SK-N-SH treated with all-trans-retinoic acid at 6 μM for 48 hours (cell line): ENCODE measurements at regions not wholly inside any gene's neighbourhood (a gene's known extent, or its start where the extent isn't known, plus 50 kb on each side); places are given as distances from the start of the nearest gene placed in this dataset.

ENCODE experiments used
- TSHZ2 ChIP-seq: fragments of 250-450 bp; sonication (Bioruptor Pico); IDR thresholded peaks from 2 replicates; pipeline ENCODE4 v1.5.0; 2020; ENCODE audit warnings: mild to moderate bottlenecking, moderate library complexity
- ZNF70 ChIP-seq: fragments of 450-650 bp; formaldehyde crosslinking; IDR thresholded peaks from 2 replicates; pipeline ENCODE4 v1.5.0; 2020; ENCODE audit warnings: mild to moderate bottlenecking, moderate library complexity

- TF ChIP-seq ZNF70 (CRISPR knock-in tag): no peak
- no peak for TF ChIP-seq TSHZ2 (CRISPR knock-in tag)
Observed at GRCh38 chr2:20125616-20126015, 74.2 kb upstream of the LAPTM4A start.
